Common myeloid progenitor, CD34-positive (primary cell): ENCODE measurements at regions not wholly inside any gene's neighbourhood (a gene's known extent, or its start where the extent isn't known, plus 50 kb on each side); places are given as distances from the start of the nearest gene placed in this dataset.
"Not testable (repeated sequence)": the region's sequence is repeated elsewhere in the genome, so short reads cannot be mapped to it uniquely, and the experiment has no call there.

Experiments
- CTCF ChIA-PET: fragments of 350-600 bp; sonication (Branson Sonifier 250); formaldehyde crosslinking; loops from one replicate; lab custom pipeline; 2021; ENCODE audit warnings: antibody characterized with exemption; lab: Charles Lee
- POLR2A ChIA-PET: fragments of 350-600 bp; sonication (Branson Sonifier 250); formaldehyde crosslinking; loops from one replicate; lab custom pipeline; 2021; ENCODE audit warnings: antibody characterized with exemption; lab: Charles Lee
- DNase-seq, 3 donors: peaks; one replicate each; pipeline versions ENCODE4 v3.0.0 to v3.0.0-alpha.2; 2013
- H3K27ac ChIP-seq, 2 experiments: 1 replicate in 1 of 2; 2 replicates in 1 of 2; pipeline ENCODE4 v1.7.0; 2013; ENCODE audit warnings: inconsistent platforms in 2 of 2, low read length in 2 of 2, mild to moderate bottlenecking in 2 of 2, low read depth in 1 of 2, moderate library complexity in 1 of 2; ENCODE audit not compliant: severe bottlenecking in 2 of 2, insufficient read depth in 1 of 2, poor library complexity in 1 of 2
- H3K27me3 ChIP-seq, 5 experiments: replicated peaks in 2 of 5; 1 replicate in 3 of 5; 2 replicates in 2 of 5; pipeline versions ENCODE4 v1.6.1 to v1.7.0; 2013; ENCODE audit warnings: low read length in 4 of 5, mild to moderate bottlenecking in 2 of 5, moderate library complexity in 2 of 5, inconsistent platforms in 1 of 5; ENCODE audit not compliant: insufficient read depth in 5 of 5, control insufficient read depth in 4 of 5
- H3K36me3 ChIP-seq, 4 experiments: 1 replicate in 2 of 4; 2 replicates in 2 of 4; pipeline versions ENCODE4 v1.6.1 to v1.7.0; 2013; ENCODE audit warnings: low read length in 3 of 4, control low read depth in 1 of 4, mild to moderate bottlenecking in 1 of 4; ENCODE audit not compliant: control insufficient read depth in 4 of 4, insufficient read depth in 4 of 4
- H3K4me1 ChIP-seq, 4 experiments: 1 replicate in 3 of 4; 2 replicates in 1 of 4; pipeline versions ENCODE4 v1.6.1 to v1.7.1; 2013; ENCODE audit warnings: low read length in 3 of 4, mild to moderate bottlenecking in 3 of 4, control low read depth in 1 of 4, inconsistent platforms in 1 of 4, moderate library complexity in 1 of 4; ENCODE audit not compliant: control insufficient read depth in 4 of 4, insufficient read depth in 4 of 4; ENCODE audit errors: control extremely low read depth in 1 of 4
- H3K4me3 ChIP-seq, 7 experiments: 1 replicate in 4 of 7; 2 replicates in 3 of 7; pipeline versions ENCODE4 v1.5.1 to v1.7.0; 2013; ENCODE audit warnings: mild to moderate bottlenecking in 7 of 7, low read length in 6 of 7, moderate library complexity in 6 of 7, inconsistent platforms in 2 of 7, low read depth in 2 of 7, control low read depth in 1 of 7; ENCODE audit not compliant: insufficient read depth in 4 of 7, control insufficient read depth in 1 of 7; ENCODE audit errors: extremely low read depth in 1 of 7
- H3K9me3 ChIP-seq, 5 experiments: 1 replicate in 4 of 5; 2 replicates in 1 of 5; pipeline versions ENCODE4 v1.6.1 to v1.7.1; 2013; ENCODE audit warnings: low read length in 4 of 5, mild to moderate bottlenecking in 2 of 5, inconsistent platforms in 1 of 5, low read depth in 1 of 5, moderate library complexity in 1 of 5; ENCODE audit not compliant: control insufficient read depth in 4 of 5, insufficient read depth in 2 of 5; ENCODE audit errors: control extremely low read depth in 1 of 5
- WGBS: methylation state at CpG from one replicate; pipeline ENCODE4 v1.1.5; 2013; ENCODE audit not compliant: insufficient coverage; 5-methylcytosine and 5-hydroxymethylcytosine counted together

DNA sequence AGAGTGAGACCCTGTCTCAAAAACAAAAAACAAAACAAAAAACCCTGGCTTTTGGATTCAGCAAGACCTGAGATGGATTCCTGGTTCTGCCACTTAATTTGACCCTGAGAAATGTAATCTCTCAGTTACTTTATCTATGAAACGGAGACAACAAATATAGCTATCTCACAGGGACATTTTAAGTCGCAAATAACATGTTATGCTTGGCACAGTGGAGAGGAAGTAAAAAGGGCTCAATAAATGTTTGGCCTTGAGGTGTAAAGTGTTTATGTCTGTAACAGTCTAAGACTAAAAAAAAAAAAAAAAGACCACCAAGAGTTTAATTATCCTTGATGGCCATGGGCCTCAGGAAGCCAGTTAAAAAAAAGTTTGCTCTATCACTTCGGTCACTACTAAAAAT, 116.0 kb upstream of the VOPP1 start:
- H3K27ac ChIP-seq, H3K27me3 ChIP-seq, POLR2A ChIA-PET, CTCF ChIA-PET, DNase-seq, H3K4me3 ChIP-seq, H3K9me3 ChIP-seq, H3K36me3 ChIP-seq: not testable (repeated sequence)
- WGBS: 60% methylated on average over 2 of the region's 3 CpGs
- peaks cover 0 to 10% (median 10%) of the 10 kb centered on the region in 4 experiments for H3K4me1 ChIP-seq

DNA sequence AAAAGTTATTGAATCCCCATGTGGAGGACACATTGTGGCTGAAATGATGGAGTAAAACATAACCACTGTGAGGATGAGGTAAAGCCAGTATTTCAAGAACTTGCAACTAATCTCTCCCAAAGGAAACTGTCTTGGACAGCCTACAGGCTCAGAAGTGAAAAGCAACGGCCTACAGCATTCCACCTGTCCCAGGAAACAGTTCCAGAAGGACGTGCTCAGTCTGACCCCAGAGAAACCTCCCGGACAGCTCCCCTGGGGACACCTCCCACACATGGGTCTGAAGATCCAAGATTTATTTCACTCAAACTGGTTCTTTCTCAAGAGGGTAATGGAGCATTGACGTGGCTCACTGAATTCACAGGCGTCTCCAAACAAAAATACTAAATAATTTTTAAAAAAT, 115.0 kb upstream of the VOPP1 start:
- not testable (repeated sequence) for DNase-seq, H3K27me3 ChIP-seq

DNA sequence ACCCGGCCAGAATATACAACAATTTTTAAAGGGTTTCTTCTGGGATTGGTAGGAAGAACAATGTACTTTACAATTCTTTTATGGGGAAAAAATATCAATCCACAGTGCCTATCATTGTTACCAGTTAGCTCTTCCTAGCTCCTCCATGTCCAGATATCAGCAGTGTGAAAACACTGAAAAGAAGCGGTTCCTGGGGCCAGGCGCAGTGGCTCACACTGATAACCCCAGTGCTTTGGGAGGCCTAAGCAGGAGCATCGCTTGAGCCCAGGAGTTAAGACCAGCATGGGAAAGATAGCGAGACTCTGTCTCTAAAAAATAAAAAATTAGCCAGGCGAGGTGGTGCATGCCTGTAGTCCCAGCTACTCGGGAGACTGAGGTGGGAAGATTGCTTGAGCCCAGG, 114.5 kb upstream of the VOPP1 start:
- CTCF ChIA-PET, H3K4me3 ChIP-seq, H3K27me3 ChIP-seq, H3K27ac ChIP-seq, POLR2A ChIA-PET, H3K4me1 ChIP-seq, H3K36me3 ChIP-seq, H3K9me3 ChIP-seq, DNase-seq: not testable (repeated sequence)
- 100% methylated on average over 5 of the region's 7 CpGs for WGBS

More for the DNA sequence above, 115.0 kb upstream of the VOPP1 start:
- H3K36me3 ChIP-seq, H3K9me3 ChIP-seq, H3K4me3 ChIP-seq, H3K27ac ChIP-seq, POLR2A ChIA-PET, CTCF ChIA-PET, H3K4me1 ChIP-seq: not testable (repeated sequence)
- WGBS: no CpG with 5 or more reads among the region's 5 CpGs

DNA sequence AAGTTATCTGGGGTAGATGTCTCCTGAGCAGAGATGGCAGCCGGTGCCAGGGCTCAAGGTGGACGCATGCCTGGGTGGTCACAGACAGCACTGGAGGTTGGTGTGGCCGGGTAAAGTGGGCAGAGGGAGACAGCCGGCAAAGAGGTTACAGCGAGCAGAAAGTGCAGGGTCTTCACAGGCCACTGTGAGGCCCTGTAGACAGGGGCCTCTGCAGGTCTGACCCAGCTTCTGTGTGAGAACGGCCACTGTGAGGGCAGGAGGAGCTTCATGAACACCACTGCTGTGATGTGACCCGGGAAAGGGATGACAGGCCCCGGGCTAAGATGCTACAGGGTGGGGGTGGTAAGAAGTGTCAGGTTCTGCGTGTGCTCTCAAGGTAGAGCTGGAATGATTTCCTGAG, 111.2 kb upstream of the VOPP1 start:
- H3K36me3 ChIP-seq, H3K4me3 ChIP-seq, DNase-seq, POLR2A ChIA-PET, H3K9me3 ChIP-seq, H3K27me3 ChIP-seq, H3K4me1 ChIP-seq, CTCF ChIA-PET, H3K27ac ChIP-seq: not testable (repeated sequence)
- WGBS: 94% methylated on average over 9 of the region's 9 CpGs

DNA sequence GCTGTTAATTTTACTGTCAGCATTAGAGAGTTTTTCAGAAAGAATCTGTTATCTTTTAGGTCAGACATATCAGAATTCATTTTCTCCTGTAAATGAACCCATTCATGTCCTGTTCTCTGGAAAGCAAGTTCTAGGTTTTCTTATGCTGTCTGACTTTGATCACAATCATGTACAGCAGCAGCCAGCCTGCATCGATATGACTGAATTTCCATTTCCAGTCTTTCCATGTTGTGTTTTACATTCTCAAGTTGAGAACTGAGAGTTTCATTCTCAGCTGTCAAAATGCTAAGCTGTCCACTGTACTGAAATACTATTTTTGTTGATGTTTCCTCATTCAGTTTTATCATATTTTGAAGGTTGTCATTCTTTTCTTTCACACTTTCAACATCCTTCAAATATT, 103.3 kb upstream of the VOPP1 start:
- DNase-seq, H3K4me3 ChIP-seq, H3K4me1 ChIP-seq, H3K36me3 ChIP-seq, H3K27me3 ChIP-seq, CTCF ChIA-PET, H3K27ac ChIP-seq, POLR2A ChIA-PET, H3K9me3 ChIP-seq: not testable (repeated sequence)
- WGBS: no CpG with 5 or more reads among the region's 1 CpG

DNA sequence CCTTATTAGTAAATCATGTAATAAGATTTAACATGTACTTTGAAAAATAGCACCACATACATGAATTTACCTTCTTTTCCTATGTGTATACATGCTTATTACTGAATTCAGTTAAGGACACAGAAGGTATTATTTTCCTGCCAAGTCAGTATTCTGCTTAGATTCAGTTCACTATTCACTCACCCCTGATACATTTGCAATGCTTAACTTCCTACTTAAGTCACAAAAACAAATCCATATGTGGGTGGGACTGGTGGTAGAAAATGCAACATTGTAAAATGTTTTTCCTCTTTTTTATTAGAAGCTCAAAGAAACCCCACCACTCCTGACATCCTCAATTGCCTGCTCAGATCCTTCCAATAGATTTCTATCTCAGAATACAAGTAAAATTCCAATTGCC, 101.2 kb upstream of the VOPP1 start:
- H3K9me3 ChIP-seq, POLR2A ChIA-PET, H3K4me3 ChIP-seq, CTCF ChIA-PET, DNase-seq, H3K4me1 ChIP-seq, H3K27me3 ChIP-seq, H3K36me3 ChIP-seq, H3K27ac ChIP-seq: not testable (repeated sequence)

DNA sequence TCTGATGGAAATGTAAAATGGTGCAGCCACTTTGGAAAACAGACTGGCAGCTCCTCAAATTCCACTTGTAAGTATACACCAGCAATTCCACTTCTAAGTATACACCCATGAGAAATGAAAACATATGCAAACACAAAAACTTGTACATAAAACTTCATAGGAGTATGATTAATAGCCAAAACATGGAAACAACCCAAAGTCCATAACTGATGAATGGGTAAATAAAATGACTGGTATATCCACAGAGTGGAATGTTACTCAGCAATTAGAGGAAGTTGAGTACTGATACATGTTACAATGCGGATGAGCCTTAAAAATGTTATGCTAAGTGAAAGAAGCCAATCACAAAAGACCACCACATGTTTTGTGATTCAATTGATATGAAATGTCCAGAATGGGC, 99.8 kb upstream of the VOPP1 start:
- H3K27ac ChIP-seq, H3K4me1 ChIP-seq, H3K4me3 ChIP-seq, H3K9me3 ChIP-seq, H3K27me3 ChIP-seq, CTCF ChIA-PET, POLR2A ChIA-PET, H3K36me3 ChIP-seq, DNase-seq: not testable (repeated sequence)
- no CpG with 5 or more reads among the region's 1 CpG for WGBS
